CD4-positive, alpha-beta T cell (primary cell): ENCODE measurements at regions not wholly inside any gene's neighbourhood (a gene's known extent, or its start where the extent isn't known, plus 50 kb on each side); places are given as distances from the start of the nearest gene placed in this dataset.

Source experiments
- ATAC-seq: fragments of 200-7000 bp; cut with Tn5 transposase; one replicate; pipeline ENCODE4 v1.10.0; 2022; ENCODE audit warnings: mild to moderate bottlenecking; ENCODE audit not compliant: poor library complexity
- CTCF ChIA-PET: fragments of 350-600 bp; sonication (Branson Sonifier 250); formaldehyde crosslinking; loops from one replicate; lab custom pipeline; 2021; ENCODE audit warnings: antibody characterized with exemption, inconsistent platforms; lab: Charles Lee
- POLR2A ChIA-PET: fragments of 350-600 bp; sonication (Branson Sonifier 250); formaldehyde crosslinking; loops from one replicate; lab custom pipeline; 2021; ENCODE audit warnings: antibody characterized with exemption, inconsistent platforms; lab: Charles Lee
- DNase-seq, 14 experiments: peaks; one replicate each; pipeline ENCODE4 v3.0.0-alpha.2; 2013 to 2020; ENCODE audit warnings: mixed read lengths in 2 of 14
- H3K27ac ChIP-seq, 2 donors: one replicate each; pipeline versions ENCODE4 v1.5.1 to v1.7.0; 2013; ENCODE audit warnings: low read length in 2 of 2, low read depth in 1 of 2, mild to moderate bottlenecking in 1 of 2
- H3K27me3 ChIP-seq, 2 experiments: 1 replicate in 1 of 2; 2 replicates in 1 of 2; pipeline versions ENCODE4 v1.6.1 to v1.7.0; 2013; ENCODE audit warnings: low read length in 2 of 2, control low read depth in 1 of 2, mild to moderate bottlenecking in 1 of 2, moderate library complexity in 1 of 2; ENCODE audit not compliant: insufficient read depth in 2 of 2, control insufficient read depth in 1 of 2
- H3K36me3 ChIP-seq: one replicate; pipeline ENCODE4 v1.6.1; 2013; ENCODE audit warnings: low read length, control low read depth; ENCODE audit not compliant: insufficient read depth
- H3K4me1 ChIP-seq: one replicate; pipeline ENCODE4 v1.6.1; 2013; ENCODE audit warnings: low read length, control low read depth; ENCODE audit not compliant: insufficient read depth
- H3K4me3 ChIP-seq: one replicate; pipeline ENCODE4 v1.5.1; 2013; ENCODE audit warnings: mild to moderate bottlenecking, low read length, moderate library complexity
- H3K9me3 ChIP-seq, 2 experiments: 1 replicate in 1 of 2; 2 replicates in 1 of 2; pipeline versions ENCODE4 v1.6.1 to v1.7.0; 2013; ENCODE audit warnings: low read length in 2 of 2, mild to moderate bottlenecking in 2 of 2, control low read depth in 1 of 2, moderate library complexity in 1 of 2; ENCODE audit not compliant: control insufficient read depth in 1 of 2, insufficient read depth in 1 of 2
- H3K27ac Mint-ChIP-seq: one replicate; pipeline ENCODE4 v1.8.0; 2020; ENCODE audit warnings: mixed read lengths
- H3K27me3 Mint-ChIP-seq: one replicate; pipeline ENCODE4 v1.8.0; 2021; ENCODE audit warnings: mixed read lengths
- H3K36me3 Mint-ChIP-seq: one replicate; pipeline ENCODE4 v1.8.0; 2021; ENCODE audit warnings: low read depth, mixed read lengths
- H3K4me1 Mint-ChIP-seq: one replicate; pipeline ENCODE4 v1.8.0; 2021; ENCODE audit warnings: low read depth, mixed read lengths
- H3K4me3 Mint-ChIP-seq: one replicate; pipeline ENCODE4 v1.8.0; 2020; ENCODE audit warnings: mild to moderate bottlenecking, mixed read lengths
- H3K9me3 Mint-ChIP-seq: one replicate; pipeline ENCODE4 v1.8.0; 2020; ENCODE audit warnings: mixed read lengths
- intact Hi-C, 2 experiments: fragments of 100-400 bp; cut with DNase I in 1 of 2; cut with micrococcal nuclease in 1 of 2; formaldehyde crosslinking; loops; one replicate each; pipeline versions ENCODE4 v1.15.1 to v1.9.0; 2023 to 2025; cut with DNase I, micrococcal nuclease
- TF ChIP-seq, protein P1 (sequence below): fragments of 200-600 bp; IDR thresholded peaks from one replicate; pipeline ENCODE4 v1.8.0; 2022; ENCODE audit warnings: antibody characterized with exemption, mild to moderate bottlenecking

GRCh38 chr16:87222335-87222734 is 94.9 kb downstream of the C16orf95 start:
- intact Hi-C loops: no loop called here
- CTCF ChIA-PET: no interaction called here
- POLR2A ChIA-PET: no interaction called here
- no peaks in the 10 kb centered on the region for H3K36me3 ChIP-seq
- H3K27me3 ChIP-seq: no peaks in the 10 kb centered on the region
- no peaks in the 10 kb centered on the region for H3K36me3 Mint-ChIP-seq
- no peak overlapping the region for H3K27ac Mint-ChIP-seq
- no peak overlapping the region for H3K4me3 ChIP-seq
- H3K4me1 ChIP-seq: no peaks in the 10 kb centered on the region
- H3K4me1 Mint-ChIP-seq: no peaks in the 10 kb centered on the region
- no peak for ATAC-seq
- DNase-seq: no peak
- no peak overlapping the region for H3K4me3 Mint-ChIP-seq
- H3K27me3 Mint-ChIP-seq: no peaks in the 10 kb centered on the region
- H3K27ac ChIP-seq: no peak overlapping the region
- no peaks in the 10 kb centered on the region for H3K9me3 Mint-ChIP-seq
- TF ChIP-seq, protein P1, sequence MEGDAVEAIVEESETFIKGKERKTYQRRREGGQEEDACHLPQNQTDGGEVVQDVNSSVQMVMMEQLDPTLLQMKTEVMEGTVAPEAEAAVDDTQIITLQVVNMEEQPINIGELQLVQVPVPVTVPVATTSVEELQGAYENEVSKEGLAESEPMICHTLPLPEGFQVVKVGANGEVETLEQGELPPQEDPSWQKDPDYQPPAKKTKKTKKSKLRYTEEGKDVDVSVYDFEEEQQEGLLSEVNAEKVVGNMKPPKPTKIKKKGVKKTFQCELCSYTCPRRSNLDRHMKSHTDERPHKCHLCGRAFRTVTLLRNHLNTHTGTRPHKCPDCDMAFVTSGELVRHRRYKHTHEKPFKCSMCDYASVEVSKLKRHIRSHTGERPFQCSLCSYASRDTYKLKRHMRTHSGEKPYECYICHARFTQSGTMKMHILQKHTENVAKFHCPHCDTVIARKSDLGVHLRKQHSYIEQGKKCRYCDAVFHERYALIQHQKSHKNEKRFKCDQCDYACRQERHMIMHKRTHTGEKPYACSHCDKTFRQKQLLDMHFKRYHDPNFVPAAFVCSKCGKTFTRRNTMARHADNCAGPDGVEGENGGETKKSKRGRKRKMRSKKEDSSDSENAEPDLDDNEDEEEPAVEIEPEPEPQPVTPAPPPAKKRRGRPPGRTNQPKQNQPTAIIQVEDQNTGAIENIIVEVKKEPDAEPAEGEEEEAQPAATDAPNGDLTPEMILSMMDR: no peak
- H3K9me3 ChIP-seq: peaks cover 0 to 3% of the 10 kb centered on the region in 2 experiments

GRCh38 chr16:87223656-87224248 is 93.4 kb downstream of the C16orf95 start:
- H3K27ac Mint-ChIP-seq: no peak overlapping the region
- CTCF ChIA-PET: no interaction called here

GRCh38 chr16:87226926-87227295 is 90.3 kb downstream of the C16orf95 start:
- intact Hi-C loops: no loop called here
- Mint-ChIP-seq H3K9me3 (no peaks in the 10 kb centered on the region), H3K4me3 (no peak overlapping the region), H3K27me3 (peaks cover 12% of the 10 kb centered on the region), H3K36me3 (no peaks in the 10 kb centered on the region), H3K27ac (no peak overlapping the region), H3K4me1 (no peaks in the 10 kb centered on the region)
- no peak for ATAC-seq
- TF ChIP-seq, protein P1: no peak
- Histone ChIP-seq H3K9me3 (no peaks in the 10 kb centered on the region), H3K27me3 (no peaks in the 10 kb centered on the region), H3K36me3 (no peaks in the 10 kb centered on the region), H3K4me3 (no peak overlapping the region), H3K27ac (no peak overlapping the region), H3K4me1 (no peaks in the 10 kb centered on the region)
- ChIA-PET CTCF (no interaction called here), POLR2A (no interaction called here)
- DNase-seq: no peak

More at GRCh38 chr16:87223656-87224248, 93.4 kb downstream of the C16orf95 start:
- intact Hi-C loops: no loop called here
- TF ChIP-seq, protein P1: no peak
- no peak overlapping the region for H3K4me3 Mint-ChIP-seq
- POLR2A ChIA-PET: no interaction called here
- no peaks in the 10 kb centered on the region for H3K36me3 Mint-ChIP-seq
- no peak overlapping the region for H3K27ac ChIP-seq
- no peak for DNase-seq
- H3K27me3 Mint-ChIP-seq: no peaks in the 10 kb centered on the region
- no peaks in the 10 kb centered on the region for H3K4me1 ChIP-seq
- ATAC-seq: no peak
- no peaks in the 10 kb centered on the region for H3K36me3 ChIP-seq
- H3K9me3 ChIP-seq: peaks cover 0 to 3% of the 10 kb centered on the region in 2 experiments
- no peaks in the 10 kb centered on the region for H3K4me1 Mint-ChIP-seq
- H3K9me3 Mint-ChIP-seq: no peaks in the 10 kb centered on the region
- no peaks in the 10 kb centered on the region for H3K27me3 ChIP-seq
- no peak overlapping the region for H3K4me3 ChIP-seq
